ENCODE measurements at regions not wholly inside any gene's neighbourhood (a gene's known extent, or its start where the extent isn't known, plus 50 kb on each side); places are given as distances from the start of the nearest gene placed in this dataset.

- intact Hi-C loops (cut with micrococcal nuclease; ENCODE audit: unreplicated experiment) = no loop called here
- no peaks in the 10 kb centered on the region; the same call in 1 of the 2 replicates for H3K27me3 ChIP-seq (ENCODE audit: insufficient read depth, low read depth)
- H3K9me3 ChIP-seq (ENCODE audit: insufficient read depth, low read depth) = no peaks in the 10 kb centered on the region
- H3F3A ChIP-seq (ENCODE audit: insufficient read depth, low read depth) = no peaks in the 10 kb centered on the region
- BruUV-seq (replicated peaks) = no TSS peak
- no peaks in the 10 kb centered on the region for H3K79me2 ChIP-seq (ENCODE audit: low read depth)
- DNase-seq = no peak
- H3K27ac ChIP-seq = no peak overlapping the region
- no peaks in the 10 kb centered on the region for H4K20me1 ChIP-seq (ENCODE audit: insufficient read depth)
- no peaks in the 10 kb centered on the region for H3K9me2 ChIP-seq (ENCODE audit: insufficient read depth)
- H3K4me2 ChIP-seq = no peak overlapping the region
- no peak for TF ChIP-seq CTCF (conservative IDR thresholded peaks at IDR 0.05)
- TF ChIP-seq EZH2 (IDR thresholded peaks at IDR 0.05; ENCODE audit: low read depth) = no peak
- POLR2A ChIA-PET (ENCODE audit: unreplicated experiment) = no interaction called here
- CTCF ChIA-PET = no interaction called here
- H3K4me1 ChIP-seq (replicated peaks; ENCODE audit: insufficient read depth) = no peaks in the 10 kb centered on the region
- no peak overlapping the region for H3K4me3 ChIP-seq
- no peak overlapping the region for H2AFZ ChIP-seq
- H3K36me3 ChIP-seq (ENCODE audit: low read depth) = no peaks in the 10 kb centered on the region
Measured at GRCh38 chr16:59552164-59552563, 818.0 kb upstream of the GOT2 start.

GRCh38 chr16:59545721-59546120 is 811.6 kb upstream of the GOT2 start:
- Histone ChIP-seq H3K4me1 (replicated peaks; ENCODE audit: insufficient read depth) (no peaks in the 10 kb centered on the region), H3K9me2 (ENCODE audit: insufficient read depth) (no peaks in the 10 kb centered on the region), H3K27me3 (ENCODE audit: insufficient read depth, low read depth) (no peaks in the 10 kb centered on the region; the same call in 1 of the 2 replicates), H3K79me2 (ENCODE audit: low read depth) (no peaks in the 10 kb centered on the region), H4K20me1 (ENCODE audit: insufficient read depth) (no peaks in the 10 kb centered on the region), H3K4me2 (no peak overlapping the region), H3K4me3 (no peak overlapping the region), H3K9me3 (ENCODE audit: insufficient read depth, low read depth) (no peaks in the 10 kb centered on the region), H3F3A (ENCODE audit: insufficient read depth, low read depth) (no peaks in the 10 kb centered on the region), H3K36me3 (ENCODE audit: low read depth) (no peaks in the 10 kb centered on the region), H2AFZ (no peak overlapping the region), H3K27ac (no peak overlapping the region)
- DNase-seq = no peak
- TF ChIP-seq EZH2 (IDR thresholded peaks at IDR 0.05; ENCODE audit: low read depth) = no peak
- no peak for TF ChIP-seq CTCF (conservative IDR thresholded peaks at IDR 0.05)
- no TSS peak for BruUV-seq (replicated peaks)
- POLR2A ChIA-PET (ENCODE audit: unreplicated experiment) = no interaction called here
- CTCF ChIA-PET = no interaction called here
- intact Hi-C loops (cut with micrococcal nuclease; ENCODE audit: unreplicated experiment) = no loop called here

GRCh38 chr16:59543641-59544040 is 809.5 kb upstream of the GOT2 start:
- DNase-seq = no peak
- H3K27me3 ChIP-seq (ENCODE audit: insufficient read depth, low read depth) = no peaks in the 10 kb centered on the region; the same call in 1 of the 2 replicates
- no peaks in the 10 kb centered on the region for H3K9me2 ChIP-seq (ENCODE audit: insufficient read depth)
- no peaks in the 10 kb centered on the region for H4K20me1 ChIP-seq (ENCODE audit: insufficient read depth)
- TF ChIP-seq CTCF (conservative IDR thresholded peaks at IDR 0.05) (no peak), EZH2 (IDR thresholded peaks at IDR 0.05; ENCODE audit: low read depth) (no peak)
- no peak overlapping the region for H3K4me3 ChIP-seq
- H3F3A ChIP-seq (ENCODE audit: insufficient read depth, low read depth) = no peaks in the 10 kb centered on the region
- no peaks in the 10 kb centered on the region for H3K4me1 ChIP-seq (replicated peaks; ENCODE audit: insufficient read depth)
- BruUV-seq (replicated peaks) = no TSS peak
- H3K79me2 ChIP-seq (ENCODE audit: low read depth) = no peaks in the 10 kb centered on the region
- no peak overlapping the region for H3K27ac ChIP-seq
- no peaks in the 10 kb centered on the region for H3K36me3 ChIP-seq (ENCODE audit: low read depth)
- H2AFZ ChIP-seq = no peak overlapping the region
- intact Hi-C loops (cut with micrococcal nuclease; ENCODE audit: unreplicated experiment) = no loop called here
- no peaks in the 10 kb centered on the region for H3K9me3 ChIP-seq (ENCODE audit: insufficient read depth, low read depth)
- no peak overlapping the region for H3K4me2 ChIP-seq
- ChIA-PET POLR2A (ENCODE audit: unreplicated experiment) (no interaction called here), CTCF (no interaction called here)

Data from PC-9 (cell line).